ENCODE measurements at regions not wholly inside any gene's neighbourhood (a gene's known extent, or its start where the extent isn't known, plus 50 kb on each side); places are given as distances from the start of the nearest gene placed in this dataset.

GRCh38 chrX:46366381-46367207, 178.6 kb downstream of the ZNF674 start:
- no peak overlapping the region for H3K4me3 ChIP-seq (ENCODE audit: insufficient read depth, low read depth, low read length)
- H3K4me1 ChIP-seq (ENCODE audit: control insufficient read depth, insufficient read depth, low read length) = no peaks in the 10 kb centered on the region
- no peak overlapping the region for H2AFZ ChIP-seq (replicated peaks; ENCODE audit: low read length, poor library complexity)
- H3K79me1 ChIP-seq (ENCODE audit: low read depth in 1 of 2, low read length in 2 of 2) = no peaks in the 10 kb centered on the region
- WGBS, 2 experiments (ENCODE audit: extremely low coverage in 2 of 2, insufficient read length in 1 of 2) = no CpG with 5 or more reads among the region's 2 CpGs
- H3K4ac ChIP-seq (ENCODE audit: low read depth, low read length) = no peak overlapping the region
- no peak overlapping the region for H2BK15ac ChIP-seq (ENCODE audit: low read depth, low read length)
- in situ Hi-C loops (cut with MboI; ENCODE audit: low sequenced_read_pairs) = no loop called here
- H3K27me3 ChIP-seq (ENCODE audit: control insufficient read depth, insufficient read depth, low read length) = no peaks in the 10 kb centered on the region; the same call in 1 of the 2 replicates
- H3K27ac ChIP-seq (ENCODE audit: insufficient read depth, low read length) = no peak overlapping the region
- no peak overlapping the region for H2BK120ac ChIP-seq (ENCODE audit: low read depth, low read length)
- no peak overlapping the region for H2BK5ac ChIP-seq (ENCODE audit: low read depth, low read length, poor library complexity, severe bottlenecking)
- CTCF ChIA-PET = no interaction called here
- no peak overlapping the region for H2BK20ac ChIP-seq (ENCODE audit: low read depth, low read length)
- DNase-seq = no peak
- no peak overlapping the region for H3K56ac ChIP-seq (ENCODE audit: extremely low read depth, insufficient read depth, low read length)
- no peak overlapping the region for H3K9ac ChIP-seq (ENCODE audit: low read depth, low read length)
- POLR2A ChIA-PET (ENCODE audit: unreplicated experiment) = no interaction called here
- dilution Hi-C loops (cut with HindIII; ENCODE audit: low sequenced_read_pairs, unreplicated experiment) = no loop called here
- H4K91ac ChIP-seq (ENCODE audit: insufficient read depth, low read depth, low read length) = no peak overlapping the region
- TF ChIP-seq FOS (IDR thresholded peaks at IDR 0.05; ENCODE audit: low read depth, low read length) (no peak), USF2 (IDR thresholded peaks at IDR 0.05; ENCODE audit: low read depth, low read length) (no peak), MAZ (IDR thresholded peaks at IDR 0.05; ENCODE audit: borderline replicate concordance, low read depth, low read length) (no peak), RFX5 (IDR thresholded peaks at IDR 0.05; ENCODE audit: low read depth, low read length) (no peak), CHD1 (IDR thresholded peaks at IDR 0.05; ENCODE audit: low read depth, low read length) (no peak), CEBPB (IDR thresholded peaks at IDR 0.05; ENCODE audit: low read depth, low read length) (no peak), ELK1 (IDR thresholded peaks at IDR 0.05; ENCODE audit: borderline replicate concordance, low read depth, low read length) (no peak), MAFK (IDR thresholded peaks at IDR 0.05; ENCODE audit: low read depth, low read length) (no peak), MXI1 (IDR thresholded peaks at IDR 0.05; ENCODE audit: borderline replicate concordance, low read depth, low read length) (no peak), BHLHE40 (IDR thresholded peaks at IDR 0.05; ENCODE audit: low read depth, low read length) (no peak), NFE2L2 (IDR thresholded peaks at IDR 0.05; ENCODE audit: low read depth, low read length) (no peak), RAD21 (IDR thresholded peaks at IDR 0.05; ENCODE audit: low read length) (no peak), SMC3 (IDR thresholded peaks at IDR 0.05; ENCODE audit: low read depth, low read length) (no peak), RCOR1 (IDR thresholded peaks at IDR 0.05; ENCODE audit: insufficient replicate concordance, low read length) (no peak), CTCF (conservative IDR thresholded peaks at IDR 0.05; ENCODE audit: low read depth, low read length) (no peak), POLR2A (IDR thresholded peaks at IDR 0.05; ENCODE audit: low read depth, low read length) (no peak)
- H3K14ac ChIP-seq (replicated peaks; ENCODE audit: low read depth, low read length) = no peak overlapping the region
- H2AK5ac ChIP-seq (ENCODE audit: low read depth, low read length) = no peak overlapping the region
- H3K23ac ChIP-seq (ENCODE audit: low read depth, low read length) = no peak overlapping the region
- no TSS peak for BruUV-seq (replicated peaks)
- ATAC-seq (ENCODE audit: low read depth) = no peak
- H3K18ac ChIP-seq (ENCODE audit: low read depth, low read length) = no peak overlapping the region
- no peaks in the 10 kb centered on the region for H4K20me1 ChIP-seq (ENCODE audit: insufficient read depth, low read length)
- no peaks in the 10 kb centered on the region for H3K9me3 ChIP-seq (ENCODE audit: control insufficient read depth, insufficient read depth, low read length)
- intact Hi-C loops (cut with micrococcal nuclease) = no loop called here
- H3K9me1 ChIP-seq (ENCODE audit: insufficient read depth, low read length) = no peaks in the 10 kb centered on the region
- no peaks in the 10 kb centered on the region for H3K36me3 ChIP-seq (ENCODE audit: control insufficient read depth, insufficient read depth, low read length)
- H3K4me2 ChIP-seq (ENCODE audit: low read depth, low read length) = no peak overlapping the region
- H4K5ac ChIP-seq (ENCODE audit: low read depth, low read length) = no peak overlapping the region
- H4K8ac ChIP-seq (ENCODE audit: low read depth in 2 of 2, low read length in 2 of 2) = no peak overlapping the region
- no peak overlapping the region for H2AK9ac ChIP-seq (replicated peaks; ENCODE audit: low read depth, low read length, poor library complexity)

Measured in IMR-90 (cell line).